ENCODE measurements at regions not wholly inside any gene's neighbourhood (a gene's known extent, or its start where the extent isn't known, plus 50 kb on each side); places are given as distances from the start of the nearest gene placed in this dataset.

GRCh38 chr4:148522995-148523394, 80.8 kb upstream of the NR3C2 start:
- Histone ChIP-seq H3K4me3 (no peak overlapping the region), H3K9me3 (no peaks in the 10 kb centered on the region), H3K27ac (no peak overlapping the region), H3K36me3 (no peaks in the 10 kb centered on the region), H3K4me1 (no peaks in the 10 kb centered on the region), H3K27me3 (ENCODE audit: low read depth) (no peaks in the 10 kb centered on the region)
- no peak for TF ChIP-seq CTCF (IDR thresholded peaks at IDR 0.05)
- DNase-seq (no peak), ATAC-seq (no peak)
- intact Hi-C loops (cut with DNase I), result no loop called here

- no peaks in the 10 kb centered on the region for H3K27me3 ChIP-seq (ENCODE audit: low read depth)
- no peaks in the 10 kb centered on the region for H3K9me3 ChIP-seq
- intact Hi-C loops (cut with DNase I), result no loop called here
- H3K36me3 ChIP-seq, result no peaks in the 10 kb centered on the region
- TF ChIP-seq CTCF (IDR thresholded peaks at IDR 0.05), result no peak
- ATAC-seq (peak in 1 of 2 donors; percentile 60), DNase-seq (no peak)
- no peak overlapping the region for H3K27ac ChIP-seq
- H3K4me3 ChIP-seq, result no peak overlapping the region
- H3K4me1 ChIP-seq, result no peaks in the 10 kb centered on the region
Measured at GRCh38 chr4:148515248-148515647, 73.0 kb upstream of the NR3C2 start.

GRCh38 chr4:148514581-148514980, 72.4 kb upstream of the NR3C2 start:
- no peak for DNase-seq
- Histone ChIP-seq H3K4me1 (no peaks in the 10 kb centered on the region), H3K4me3 (no peak overlapping the region), H3K27ac (no peak overlapping the region), H3K9me3 (no peaks in the 10 kb centered on the region), H3K27me3 (ENCODE audit: low read depth) (no peaks in the 10 kb centered on the region), H3K36me3 (no peaks in the 10 kb centered on the region)
- peak in 1 of 2 donors; percentile 49 for ATAC-seq
- TF ChIP-seq CTCF (IDR thresholded peaks at IDR 0.05), result no peak
- intact Hi-C loops (cut with DNase I), result no loop called here

- H3K9me3 ChIP-seq, result no peaks in the 10 kb centered on the region
- ATAC-seq, result no peak
- no peak overlapping the region for H3K4me3 ChIP-seq
- H3K27me3 ChIP-seq (ENCODE audit: low read depth), result no peaks in the 10 kb centered on the region
- no peak for DNase-seq
- H3K36me3 ChIP-seq, result no peaks in the 10 kb centered on the region
- intact Hi-C loops (cut with DNase I), result no loop called here
- H3K27ac ChIP-seq, result no peak overlapping the region
- no peak for TF ChIP-seq CTCF (IDR thresholded peaks at IDR 0.05)
- H3K4me1 ChIP-seq, result no peaks in the 10 kb centered on the region
Measured at GRCh38 chr4:148514041-148514440, 71.8 kb upstream of the NR3C2 start.

- no peaks in the 10 kb centered on the region for H3K36me3 ChIP-seq
- TF ChIP-seq CTCF (IDR thresholded peaks at IDR 0.05), result no peak
- H3K4me3 ChIP-seq, result no peak overlapping the region
- ATAC-seq, result no peak
- H3K9me3 ChIP-seq, result no peaks in the 10 kb centered on the region
- intact Hi-C loops (cut with DNase I), result no loop called here
- no peaks in the 10 kb centered on the region for H3K27me3 ChIP-seq (ENCODE audit: low read depth)
- H3K27ac ChIP-seq, result no peak overlapping the region
- H3K4me1 ChIP-seq, result no peaks in the 10 kb centered on the region
- DNase-seq, result no peak
Measured at GRCh38 chr4:148510211-148510610, 68.0 kb upstream of the NR3C2 start.

- H3K27ac ChIP-seq, result no peak overlapping the region
- no peaks in the 10 kb centered on the region for H3K9me3 ChIP-seq
- intact Hi-C loops (cut with DNase I), result no loop called here
- DNase-seq (no peak), ATAC-seq (no peak)
- no peaks in the 10 kb centered on the region for H3K4me1 ChIP-seq
- H3K4me3 ChIP-seq, result no peak overlapping the region
- H3K27me3 ChIP-seq (ENCODE audit: low read depth), result no peaks in the 10 kb centered on the region
- TF ChIP-seq CTCF (IDR thresholded peaks at IDR 0.05), result no peak
- H3K36me3 ChIP-seq, result no peaks in the 10 kb centered on the region
Measured at GRCh38 chr4:148503681-148504080, 61.5 kb upstream of the NR3C2 start.
